AG10803 (cell line): ENCODE measurements at regions not wholly inside any gene's neighbourhood (a gene's known extent, or its start where the extent isn't known, plus 50 kb on each side); places are given as distances from the start of the nearest gene placed in this dataset.

ENCODE experiments used
- DNase-seq: peaks from one replicate; pipeline ENCODE4 v3.0.0; 2010; ENCODE audit warnings: low read depth
- H3K4me3 ChIP-seq: 2 replicates; pipeline ENCODE4 v1.5.1; 2011; ENCODE audit warnings: mild to moderate bottlenecking, low read length, control low read depth
- TF ChIP-seq, protein P1 (sequence below): conservative IDR thresholded peaks from 2 replicates; pipeline ENCODE4 v1.5.1; 2011; ENCODE audit warnings: mild to moderate bottlenecking, low read length, control low read depth, inconsistent platforms

DNA sequence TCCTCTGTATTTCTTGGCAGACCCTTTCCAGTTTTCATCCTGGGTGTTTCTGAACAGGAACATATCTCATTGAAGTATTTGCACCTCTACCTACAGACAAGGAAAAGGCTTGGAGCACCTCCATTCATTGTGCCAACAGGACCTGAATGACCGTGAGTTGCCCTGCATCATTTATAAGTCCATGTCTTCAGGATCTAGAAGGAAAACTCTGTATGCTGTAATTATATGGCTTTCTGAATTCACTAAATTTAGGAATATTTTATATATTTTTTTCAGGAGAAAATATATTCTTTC is 402.3 kb upstream of the SLC14A2 start:
- no peak for DNase-seq
- H3K4me3 ChIP-seq, result no peak overlapping the region
- TF ChIP-seq, protein P1, sequence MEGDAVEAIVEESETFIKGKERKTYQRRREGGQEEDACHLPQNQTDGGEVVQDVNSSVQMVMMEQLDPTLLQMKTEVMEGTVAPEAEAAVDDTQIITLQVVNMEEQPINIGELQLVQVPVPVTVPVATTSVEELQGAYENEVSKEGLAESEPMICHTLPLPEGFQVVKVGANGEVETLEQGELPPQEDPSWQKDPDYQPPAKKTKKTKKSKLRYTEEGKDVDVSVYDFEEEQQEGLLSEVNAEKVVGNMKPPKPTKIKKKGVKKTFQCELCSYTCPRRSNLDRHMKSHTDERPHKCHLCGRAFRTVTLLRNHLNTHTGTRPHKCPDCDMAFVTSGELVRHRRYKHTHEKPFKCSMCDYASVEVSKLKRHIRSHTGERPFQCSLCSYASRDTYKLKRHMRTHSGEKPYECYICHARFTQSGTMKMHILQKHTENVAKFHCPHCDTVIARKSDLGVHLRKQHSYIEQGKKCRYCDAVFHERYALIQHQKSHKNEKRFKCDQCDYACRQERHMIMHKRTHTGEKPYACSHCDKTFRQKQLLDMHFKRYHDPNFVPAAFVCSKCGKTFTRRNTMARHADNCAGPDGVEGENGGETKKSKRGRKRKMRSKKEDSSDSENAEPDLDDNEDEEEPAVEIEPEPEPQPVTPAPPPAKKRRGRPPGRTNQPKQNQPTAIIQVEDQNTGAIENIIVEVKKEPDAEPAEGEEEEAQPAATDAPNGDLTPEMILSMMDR, result no peak

DNA sequence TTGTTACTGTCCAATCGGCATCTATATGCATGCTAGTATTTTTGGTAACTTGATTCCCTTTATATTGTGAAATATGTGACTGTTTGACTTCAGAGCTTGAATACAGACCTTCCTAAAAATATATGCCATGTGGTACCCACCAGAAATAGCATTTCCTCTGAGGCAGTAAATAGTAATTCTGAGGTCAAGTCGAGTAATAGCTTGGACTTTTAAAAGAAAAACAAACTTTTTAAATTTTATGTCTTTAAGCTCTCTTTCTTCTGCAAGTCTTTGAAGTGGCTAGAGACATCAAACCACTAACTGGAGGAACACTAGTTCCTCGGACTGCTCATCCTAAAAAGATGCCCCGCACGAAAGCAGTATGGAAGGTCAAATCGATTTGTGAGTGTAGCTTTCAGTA is 396.8 kb upstream of the SLC14A2 start:
- DNase-seq, result no peak
- TF ChIP-seq, protein P1, result no peak
- H3K4me3 ChIP-seq, result no peak overlapping the region

DNA sequence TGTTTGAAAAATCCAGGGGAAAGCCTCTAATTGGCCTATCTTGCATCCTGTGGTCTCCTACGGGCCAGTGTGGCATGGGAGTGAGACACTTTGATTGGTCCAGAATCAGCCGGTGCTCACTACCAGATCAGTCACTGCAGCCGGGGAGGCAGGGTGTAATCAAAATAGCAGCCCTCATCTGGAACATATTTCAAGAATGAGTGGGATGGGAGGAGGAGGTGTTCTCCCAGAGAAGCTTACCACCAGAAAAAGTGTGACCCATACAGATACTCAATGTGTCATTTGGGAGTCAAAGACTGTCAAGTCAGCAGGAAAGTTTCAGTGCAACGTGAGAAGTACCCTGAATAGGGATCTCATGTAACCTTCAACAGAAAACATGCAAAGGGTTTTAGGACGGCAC is 393.9 kb upstream of the SLC14A2 start:
- TF ChIP-seq, protein P1, result no peak
- peak; percentile 85 for DNase-seq
- H3K4me3 ChIP-seq, result no peak overlapping the region

DNA sequence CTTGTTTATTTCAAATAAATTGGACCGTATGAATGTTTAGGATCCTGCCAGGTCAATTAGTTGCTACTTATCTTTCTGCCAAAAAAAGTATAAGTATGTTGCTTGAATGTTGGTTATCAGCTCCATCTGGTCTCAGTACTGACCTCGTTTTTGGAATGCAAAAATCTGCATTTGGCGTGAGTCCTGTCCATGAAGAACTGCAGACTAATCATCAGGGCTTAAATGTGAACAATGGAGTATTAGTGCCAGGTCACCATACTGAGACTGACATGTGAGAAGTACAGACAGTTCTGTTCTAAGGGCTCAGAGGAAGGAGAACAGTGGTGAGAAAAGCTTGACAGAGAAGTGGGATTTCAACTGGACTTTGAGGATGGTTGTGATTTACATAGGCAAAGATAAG is 393.1 kb upstream of the SLC14A2 start:
- DNase-seq, result peak; percentile 73
- TF ChIP-seq, protein P1, result no peak
- H3K4me3 ChIP-seq, result no peak overlapping the region

DNA sequence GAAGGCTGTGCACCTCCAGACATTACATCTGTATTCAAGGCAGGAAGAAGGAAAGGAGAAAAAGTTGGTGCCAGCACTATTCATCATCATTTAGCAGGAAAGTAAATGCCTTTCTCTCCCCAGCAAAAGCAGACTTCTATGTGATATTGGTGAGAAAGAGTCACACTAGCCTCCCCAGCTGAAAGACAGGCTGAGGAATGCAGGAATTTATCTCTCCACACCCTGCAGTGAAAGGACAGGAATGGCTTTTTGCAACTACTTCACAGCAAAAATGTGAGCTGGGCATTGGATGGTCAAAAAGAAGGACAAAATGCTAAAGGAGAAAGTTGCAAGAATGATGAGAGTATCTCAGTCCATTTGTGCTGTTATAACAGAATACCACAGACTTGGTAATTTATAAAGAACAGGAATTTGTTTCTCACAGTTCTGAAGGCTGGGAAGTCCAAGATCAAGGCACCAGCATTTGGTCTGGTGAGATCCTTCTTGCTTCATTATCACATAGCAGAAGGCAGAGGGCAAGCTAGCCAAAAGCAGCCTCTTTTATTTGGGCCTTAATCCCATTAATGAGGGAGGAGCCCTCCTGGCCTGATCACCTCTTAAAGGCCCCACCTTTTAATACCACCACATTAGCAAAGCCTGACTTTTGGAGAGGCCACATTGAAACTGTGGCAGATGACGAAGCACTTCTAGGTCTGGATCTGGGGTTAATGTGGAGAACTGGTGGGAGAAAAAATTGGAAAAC is 388.1 kb upstream of the SLC14A2 start:
- H3K4me3 ChIP-seq, result no peak overlapping the region
- TF ChIP-seq, protein P1, result no peak
- DNase-seq, result peak; percentile 73

DNA sequence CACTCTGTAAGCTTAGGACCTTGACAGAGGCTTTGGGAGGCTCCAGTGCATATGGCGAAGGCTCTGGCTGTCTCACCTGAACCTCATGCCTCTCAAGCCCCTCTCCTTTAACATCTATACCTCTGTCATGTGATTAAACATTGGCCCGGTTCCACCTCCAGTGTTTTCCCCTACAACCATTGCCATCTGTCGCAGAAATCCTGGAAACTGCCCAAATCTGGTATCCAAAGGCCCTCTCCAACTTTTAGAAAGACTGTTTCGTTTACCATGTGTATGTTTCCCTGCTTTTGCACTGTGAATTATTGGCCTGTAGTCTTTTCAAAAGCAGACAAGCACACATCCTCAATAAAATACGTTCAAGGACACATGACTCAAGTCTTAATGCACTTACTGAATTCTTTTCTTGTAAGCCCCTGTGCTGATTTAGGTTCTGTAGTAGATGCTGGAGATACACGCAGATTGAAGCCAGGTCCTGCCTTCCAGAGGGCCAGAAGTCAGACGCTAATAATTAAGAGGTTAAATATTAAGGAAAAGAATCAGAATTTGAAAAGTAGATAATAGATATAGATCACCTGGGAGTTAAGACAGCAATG is 386.4 kb upstream of the SLC14A2 start:
- H3K4me3 ChIP-seq, result no peak overlapping the region
- DNase-seq, result no peak
- TF ChIP-seq, protein P1, result no peak

DNA sequence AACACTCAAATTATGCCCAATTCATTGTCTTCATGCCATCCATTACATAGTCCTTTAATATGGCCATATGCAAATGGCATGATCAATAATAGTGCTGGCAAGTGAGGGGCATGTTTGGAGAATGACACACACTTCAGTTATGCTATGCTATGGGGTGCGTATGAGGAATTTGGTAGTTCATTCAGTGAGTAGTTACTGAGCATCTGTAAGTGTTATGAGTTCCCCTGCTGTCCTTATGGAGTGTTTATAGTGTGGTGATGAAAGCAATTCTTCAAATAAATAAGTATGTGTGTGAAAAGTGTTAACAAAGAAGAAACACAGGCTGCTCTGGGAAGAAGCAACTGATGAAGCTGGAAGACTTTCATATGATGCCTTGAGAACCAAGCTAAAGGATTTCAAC is 383.7 kb upstream of the SLC14A2 start:
- peak; percentile 62 for DNase-seq
- TF ChIP-seq, protein P1, result no peak
- H3K4me3 ChIP-seq, result no peak overlapping the region
